Tibial nerve (tissue), 4 donors: ENCODE measurements at regions not wholly inside any gene's neighbourhood (a gene's known extent, or its start where the extent isn't known, plus 50 kb on each side); places are given as distances from the start of the nearest gene placed in this dataset.

Experiments used
- DNase-seq, 2 donors: peaks; one replicate each; pipeline ENCODE4 v3.0.0-alpha.2; 2019; ENCODE audit warnings: low spot score in 2 of 2
- H3K27ac ChIP-seq, 4 donors: fragments of 200-600 bp; sonication (generic) in 3 of 4; one replicate each; pipeline ENCODE4 v1.5.1; 2017 to 2019; ENCODE audit warnings: mild to moderate bottlenecking in 1 of 4
- H3K27me3 ChIP-seq, 2 donors: fragments of 200-600 bp; sonication (generic) in 1 of 2; one replicate each; pipeline versions ENCODE4 v1.5.1 to v1.6.0; 2017 to 2019
- H3K36me3 ChIP-seq, 3 donors: fragments of 200-600 bp; sonication (generic); one replicate each; pipeline ENCODE4 v1.5.1; 2018 to 2019
- H3K4me1 ChIP-seq, 4 donors: fragments of 200-600 bp; sonication (generic) in 3 of 4; one replicate each; pipeline ENCODE4 v1.5.1; 2017 to 2019
- H3K4me3 ChIP-seq, 4 donors: fragments of 200-600 bp; sonication (generic) in 3 of 4; one replicate each; pipeline ENCODE4 v1.5.1; 2017 to 2019; ENCODE audit warnings: mild to moderate bottlenecking in 1 of 4, moderate library complexity in 1 of 4
- H3K9me3 ChIP-seq, 4 donors: fragments of 200-600 bp; sonication (generic) in 3 of 4; one replicate each; pipeline ENCODE4 v1.5.1; 2017 to 2019
- EP300 ChIP-seq, 2 donors: sonication (generic); formaldehyde crosslinking; IDR thresholded peaks; one replicate each; pipeline ENCODE4 v1.6.1; 2017; ENCODE audit warnings: antibody characterized with exemption in 2 of 2, mild to moderate bottlenecking in 1 of 2
- POLR2A ChIP-seq, 2 donors: fragments of 450-650 bp; IDR thresholded peaks; one replicate each; pipeline ENCODE4 v1.6.1; 2017; ENCODE audit warnings: antibody characterized with exemption in 2 of 2, mild to moderate bottlenecking in 2 of 2, moderate library complexity in 2 of 2
- WGBS, 2 donors: methylation state at CpG; one replicate each; pipeline ENCODE4 v1.1.5; 2018; 5-methylcytosine and 5-hydroxymethylcytosine counted together
- TF ChIP-seq, protein P1 (sequence below), 5 experiments: fragments of 200-600 bp in 3 of 5; fragments of 450-650 bp in 2 of 5; sonication (generic) in 3 of 5; IDR thresholded peaks; one replicate each; pipeline ENCODE4 v1.5.1; 2016 to 2019; ENCODE audit warnings: antibody characterized with exemption in 5 of 5, mild to moderate bottlenecking in 3 of 5, moderate library complexity in 2 of 5

DNA sequence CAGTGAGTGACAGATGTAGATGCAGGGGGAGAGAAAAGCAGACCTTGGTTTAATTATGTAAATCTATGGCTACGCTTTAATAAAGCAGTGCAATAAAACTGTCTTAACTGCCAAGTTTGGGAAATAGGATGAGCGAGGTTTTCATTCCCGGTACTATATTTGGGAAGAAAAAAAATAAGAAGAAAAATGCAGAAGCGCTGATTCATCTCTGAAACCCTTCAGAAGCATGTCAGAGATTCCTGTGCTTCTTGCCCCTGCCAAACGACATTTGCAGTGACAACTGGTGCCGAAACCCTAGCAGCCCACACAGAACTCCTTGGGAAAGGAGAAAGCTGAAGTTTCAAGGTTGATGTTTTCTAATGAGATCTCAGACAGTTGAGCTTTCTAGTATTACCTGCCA, 380.7 kb downstream of the REEP3 start:
- H3K9me3 ChIP-seq, result no peaks in the 10 kb centered on the region
- WGBS, 2 donors, result 37 to 67% methylated on average over 6 of the region's 6 CpGs
- H3K36me3 ChIP-seq, result no peaks in the 10 kb centered on the region
- DNase-seq, result no peak
- no peaks in the 10 kb centered on the region for H3K27me3 ChIP-seq
- H3K4me1 ChIP-seq, result no peaks in the 10 kb centered on the region
- TF ChIP-seq EP300 (IDR thresholded peaks at IDR 0.05) (no peak), POLR2A (IDR thresholded peaks at IDR 0.05) (no peak)
- no peak overlapping the region for H3K27ac ChIP-seq
- H3K4me3 ChIP-seq, result no peak overlapping the region

- TF ChIP-seq POLR2A (IDR thresholded peaks at IDR 0.05) (no peak), EP300 (IDR thresholded peaks at IDR 0.05) (no peak)
- TF ChIP-seq, protein P1, sequence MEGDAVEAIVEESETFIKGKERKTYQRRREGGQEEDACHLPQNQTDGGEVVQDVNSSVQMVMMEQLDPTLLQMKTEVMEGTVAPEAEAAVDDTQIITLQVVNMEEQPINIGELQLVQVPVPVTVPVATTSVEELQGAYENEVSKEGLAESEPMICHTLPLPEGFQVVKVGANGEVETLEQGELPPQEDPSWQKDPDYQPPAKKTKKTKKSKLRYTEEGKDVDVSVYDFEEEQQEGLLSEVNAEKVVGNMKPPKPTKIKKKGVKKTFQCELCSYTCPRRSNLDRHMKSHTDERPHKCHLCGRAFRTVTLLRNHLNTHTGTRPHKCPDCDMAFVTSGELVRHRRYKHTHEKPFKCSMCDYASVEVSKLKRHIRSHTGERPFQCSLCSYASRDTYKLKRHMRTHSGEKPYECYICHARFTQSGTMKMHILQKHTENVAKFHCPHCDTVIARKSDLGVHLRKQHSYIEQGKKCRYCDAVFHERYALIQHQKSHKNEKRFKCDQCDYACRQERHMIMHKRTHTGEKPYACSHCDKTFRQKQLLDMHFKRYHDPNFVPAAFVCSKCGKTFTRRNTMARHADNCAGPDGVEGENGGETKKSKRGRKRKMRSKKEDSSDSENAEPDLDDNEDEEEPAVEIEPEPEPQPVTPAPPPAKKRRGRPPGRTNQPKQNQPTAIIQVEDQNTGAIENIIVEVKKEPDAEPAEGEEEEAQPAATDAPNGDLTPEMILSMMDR (IDR thresholded peaks at IDR 0.05), result no peak
- Histone ChIP-seq H3K36me3 (no peaks in the 10 kb centered on the region), H3K9me3 (no peaks in the 10 kb centered on the region), H3K27ac (no peak overlapping the region), H3K4me3 (no peak overlapping the region), H3K4me1 (no peaks in the 10 kb centered on the region), H3K27me3 (no peaks in the 10 kb centered on the region)
- DNase-seq, result no peak
- WGBS, 2 donors, result 27 to 53% methylated on average over 4 of the region's 4 CpGs
These were observed 389.6 kb downstream of the REEP3 start for GRCh38 chr10:63910806-63911205.

DNA sequence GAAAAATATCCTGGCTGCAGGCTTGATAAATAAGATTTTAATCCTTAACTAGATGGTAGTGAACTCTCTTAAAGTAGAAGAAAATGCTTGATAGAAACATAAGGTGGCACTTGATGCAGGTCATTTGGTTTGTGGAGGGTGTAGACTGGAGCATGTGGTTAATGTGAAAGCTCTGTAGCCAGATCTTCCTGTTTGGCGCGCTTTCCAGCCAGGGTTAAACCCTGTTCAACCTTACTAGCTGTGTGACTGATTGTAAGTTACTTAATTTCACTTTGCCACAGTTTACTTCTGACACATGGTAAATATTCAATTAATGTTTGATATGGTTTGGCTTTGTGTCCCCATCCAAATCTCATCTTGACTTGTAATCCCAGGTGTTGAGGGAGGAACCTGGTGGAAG, 394.0 kb downstream of the REEP3 start:
- TF ChIP-seq, protein P1 (IDR thresholded peaks at IDR 0.05), result no peak
- TF ChIP-seq POLR2A (IDR thresholded peaks at IDR 0.05) (no peak), EP300 (IDR thresholded peaks at IDR 0.05) (no peak)
- no peaks in the 10 kb centered on the region for H3K27me3 ChIP-seq
- H3K9me3 ChIP-seq, result no peaks in the 10 kb centered on the region
- peaks cover 0 to 6% (median 0%) of the 10 kb centered on the region in 4 donors for H3K4me1 ChIP-seq
- DNase-seq, result no peak
- WGBS, 2 donors, result 93 to 100% methylated on average over 2 of the region's 2 CpGs
- no peak overlapping the region for H3K4me3 ChIP-seq
- no peaks in the 10 kb centered on the region for H3K36me3 ChIP-seq
- H3K27ac ChIP-seq, result no peak overlapping the region

DNA sequence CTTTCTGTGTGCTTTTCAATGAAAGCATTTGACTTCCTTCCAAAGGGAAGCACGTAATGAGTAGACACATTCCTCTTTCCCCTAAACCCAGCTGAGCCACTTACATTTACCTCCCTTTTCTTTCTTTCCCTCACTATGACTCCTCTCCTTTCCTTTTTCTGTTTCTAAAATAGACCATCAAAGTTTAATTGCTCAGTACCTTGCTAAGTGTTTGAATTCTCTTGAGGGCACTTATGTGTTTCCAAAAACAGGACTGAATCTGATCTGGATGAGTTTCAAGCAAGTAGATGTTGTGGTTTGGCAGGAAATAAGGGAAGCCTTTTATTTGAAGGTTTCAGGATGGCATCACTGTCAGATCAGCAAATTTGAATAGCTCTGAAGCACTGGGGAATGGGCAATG, 396.2 kb downstream of the REEP3 start:
- TF ChIP-seq, protein P1 (IDR thresholded peaks at IDR 0.05), result no peak
- no peak for TF ChIP-seq POLR2A (IDR thresholded peaks at IDR 0.05)
- no peak for TF ChIP-seq EP300 (IDR thresholded peaks at IDR 0.05)
- Histone ChIP-seq H3K4me3 (no peak overlapping the region), H3K36me3 (no peaks in the 10 kb centered on the region), H3K9me3 (no peaks in the 10 kb centered on the region), H3K27me3 (no peaks in the 10 kb centered on the region), H3K4me1 (peaks cover 0 to 6% (median 0%) of the 10 kb centered on the region in 4 donors), H3K27ac (no peak overlapping the region)
- WGBS, 2 donors, result 0 to 11% methylated on average over 1 of the region's 1 CpG
- DNase-seq, result no peak

GRCh38 chr10:63919575-63920279, 398.5 kb downstream of the REEP3 start:
- Histone ChIP-seq H3K9me3 (no peaks in the 10 kb centered on the region), H3K4me3 (no peak overlapping the region), H3K36me3 (no peaks in the 10 kb centered on the region), H3K4me1 (peaks cover 0 to 6% (median 0%) of the 10 kb centered on the region in 4 donors), H3K27ac (no peak overlapping the region), H3K27me3 (no peaks in the 10 kb centered on the region)
- no peak for DNase-seq
- 79 to 83% methylated on average over 6 of the region's 6 CpGs for WGBS, 2 donors
- TF ChIP-seq EP300 (IDR thresholded peaks at IDR 0.05), result no peak
- TF ChIP-seq, protein P1 (IDR thresholded peaks at IDR 0.05), result no peak
- no peak for TF ChIP-seq POLR2A (IDR thresholded peaks at IDR 0.05)
